ENCODE measurements at regions not wholly inside any gene's neighbourhood (a gene's known extent, or its start where the extent isn't known, plus 50 kb on each side); places are given as distances from the start of the nearest gene placed in this dataset.

DNA sequence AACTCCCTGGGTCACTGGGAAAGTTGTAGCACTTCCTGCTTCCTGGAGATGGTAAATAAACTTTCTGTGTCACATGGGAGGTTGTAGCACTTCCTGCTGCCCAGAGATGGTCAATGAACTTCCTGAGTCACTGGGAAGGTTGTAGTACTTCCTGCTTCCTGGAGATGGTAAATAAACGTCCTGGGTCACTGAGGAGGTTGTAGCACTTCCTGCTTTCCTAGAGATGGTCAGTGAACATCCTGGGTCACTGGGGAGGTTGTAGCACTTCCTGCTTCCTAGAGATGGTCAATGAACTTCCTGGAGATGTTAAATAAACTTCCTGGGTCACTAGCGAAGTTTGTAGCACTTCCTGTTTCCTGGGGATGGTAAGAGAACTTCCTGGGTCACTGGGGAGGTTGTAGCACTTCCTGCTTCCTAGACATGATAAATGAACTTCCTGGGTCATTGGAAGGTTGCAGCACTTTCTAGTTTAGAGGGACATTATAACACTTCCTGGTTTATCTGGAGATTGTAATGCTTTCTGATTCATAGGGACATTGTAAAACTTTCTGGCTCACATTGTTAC is 62.3 kb upstream of the CD99 start:
- TF ChIP-seq, protein P1, sequence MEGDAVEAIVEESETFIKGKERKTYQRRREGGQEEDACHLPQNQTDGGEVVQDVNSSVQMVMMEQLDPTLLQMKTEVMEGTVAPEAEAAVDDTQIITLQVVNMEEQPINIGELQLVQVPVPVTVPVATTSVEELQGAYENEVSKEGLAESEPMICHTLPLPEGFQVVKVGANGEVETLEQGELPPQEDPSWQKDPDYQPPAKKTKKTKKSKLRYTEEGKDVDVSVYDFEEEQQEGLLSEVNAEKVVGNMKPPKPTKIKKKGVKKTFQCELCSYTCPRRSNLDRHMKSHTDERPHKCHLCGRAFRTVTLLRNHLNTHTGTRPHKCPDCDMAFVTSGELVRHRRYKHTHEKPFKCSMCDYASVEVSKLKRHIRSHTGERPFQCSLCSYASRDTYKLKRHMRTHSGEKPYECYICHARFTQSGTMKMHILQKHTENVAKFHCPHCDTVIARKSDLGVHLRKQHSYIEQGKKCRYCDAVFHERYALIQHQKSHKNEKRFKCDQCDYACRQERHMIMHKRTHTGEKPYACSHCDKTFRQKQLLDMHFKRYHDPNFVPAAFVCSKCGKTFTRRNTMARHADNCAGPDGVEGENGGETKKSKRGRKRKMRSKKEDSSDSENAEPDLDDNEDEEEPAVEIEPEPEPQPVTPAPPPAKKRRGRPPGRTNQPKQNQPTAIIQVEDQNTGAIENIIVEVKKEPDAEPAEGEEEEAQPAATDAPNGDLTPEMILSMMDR (IDR thresholded peaks at IDR 0.05) = no peak
- TF ChIP-seq POLR2A (IDR thresholded peaks at IDR 0.05) = no peak

Data from lower leg skin (tissue), 3 donors.